Uterus (tissue), 3 donors: ENCODE measurements at regions not wholly inside any gene's neighbourhood (a gene's known extent, or its start where the extent isn't known, plus 50 kb on each side); places are given as distances from the start of the nearest gene placed in this dataset.

Experiments
- DNase-seq, 2 donors: peaks; one replicate each; pipeline ENCODE4 v3.0.0-alpha.2; 2019 to 2020
- H3K27ac ChIP-seq, 2 donors: fragments of 200-600 bp; sonication (generic); 1 replicate in 1 of 2; 2 replicates in 1 of 2; pipeline ENCODE4 v1.5.1; 2016 to 2018
- H3K27me3 ChIP-seq, 2 donors: fragments of 200-600 bp; sonication (generic); one replicate each; pipeline ENCODE4 v1.5.1; 2018 to 2019; ENCODE audit warnings: control low read depth in 1 of 2
- H3K36me3 ChIP-seq, 2 donors: fragments of 200-600 bp; sonication (generic); one replicate each; pipeline ENCODE4 v1.5.1; 2019; ENCODE audit warnings: control low read depth in 1 of 2
- H3K4me1 ChIP-seq, 2 donors: fragments of 200-600 bp; sonication (generic); one replicate each; pipeline ENCODE4 v1.5.1; 2018 to 2019; ENCODE audit warnings: control low read depth in 1 of 2
- H3K4me3 ChIP-seq, 2 donors: fragments of 200-600 bp; sonication (generic); 1 replicate in 1 of 2; 2 replicates in 1 of 2; pipeline ENCODE4 v1.5.1; 2018 to 2019; ENCODE audit warnings: mild to moderate bottlenecking in 1 of 2
- H3K9me3 ChIP-seq, 2 donors: fragments of 200-600 bp; sonication (generic); one replicate each; pipeline ENCODE4 v1.5.1; 2019; ENCODE audit warnings: control low read depth in 1 of 2
- POLR2A ChIP-seq, 2 donors: fragments of 450-650 bp; IDR thresholded peaks; one replicate each; pipeline ENCODE4 v1.6.1; 2016; ENCODE audit warnings: antibody characterized with exemption in 2 of 2, mild to moderate bottlenecking in 1 of 2, moderate library complexity in 1 of 2
- intact Hi-C: fragments of 100-400 bp; cut with DNase I; formaldehyde crosslinking; loops from one replicate; pipeline ENCODE4 v1.15.1; 2023; ENCODE audit warnings: low total_unique reads
- TF ChIP-seq, protein P1 (sequence below), 4 experiments: fragments of 200-600 bp in 2 of 4; fragments of 450-650 bp in 2 of 4; sonication (generic) in 2 of 4; IDR thresholded peaks; one replicate each; pipeline ENCODE4 v1.5.1; 2016 to 2019; ENCODE audit warnings: antibody characterized with exemption in 4 of 4, mild to moderate bottlenecking in 2 of 4, moderate library complexity in 1 of 4
- donor health status: DM: yes; HTN: yes; CAD: no.

GRCh38 chr12:83920821-83921547 is 991.6 kb downstream of the SLC6A15 start:
- Histone ChIP-seq H3K4me3 (no peak overlapping the region), H3K4me1 (no peaks in the 10 kb centered on the region), H3K27me3 (no peaks in the 10 kb centered on the region), H3K9me3 (no peaks in the 10 kb centered on the region), H3K36me3 (no peaks in the 10 kb centered on the region), H3K27ac (no peak overlapping the region)
- TF ChIP-seq, protein P1, sequence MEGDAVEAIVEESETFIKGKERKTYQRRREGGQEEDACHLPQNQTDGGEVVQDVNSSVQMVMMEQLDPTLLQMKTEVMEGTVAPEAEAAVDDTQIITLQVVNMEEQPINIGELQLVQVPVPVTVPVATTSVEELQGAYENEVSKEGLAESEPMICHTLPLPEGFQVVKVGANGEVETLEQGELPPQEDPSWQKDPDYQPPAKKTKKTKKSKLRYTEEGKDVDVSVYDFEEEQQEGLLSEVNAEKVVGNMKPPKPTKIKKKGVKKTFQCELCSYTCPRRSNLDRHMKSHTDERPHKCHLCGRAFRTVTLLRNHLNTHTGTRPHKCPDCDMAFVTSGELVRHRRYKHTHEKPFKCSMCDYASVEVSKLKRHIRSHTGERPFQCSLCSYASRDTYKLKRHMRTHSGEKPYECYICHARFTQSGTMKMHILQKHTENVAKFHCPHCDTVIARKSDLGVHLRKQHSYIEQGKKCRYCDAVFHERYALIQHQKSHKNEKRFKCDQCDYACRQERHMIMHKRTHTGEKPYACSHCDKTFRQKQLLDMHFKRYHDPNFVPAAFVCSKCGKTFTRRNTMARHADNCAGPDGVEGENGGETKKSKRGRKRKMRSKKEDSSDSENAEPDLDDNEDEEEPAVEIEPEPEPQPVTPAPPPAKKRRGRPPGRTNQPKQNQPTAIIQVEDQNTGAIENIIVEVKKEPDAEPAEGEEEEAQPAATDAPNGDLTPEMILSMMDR (IDR thresholded peaks at IDR 0.05), result no peak
- TF ChIP-seq POLR2A (IDR thresholded peaks at IDR 0.05), result no peak
- intact Hi-C loops, result no loop called here
- no peak for DNase-seq

- Histone ChIP-seq H3K4me3 (no peak overlapping the region), H3K9me3 (no peaks in the 10 kb centered on the region), H3K4me1 (no peaks in the 10 kb centered on the region), H3K27me3 (no peaks in the 10 kb centered on the region), H3K27ac (no peak overlapping the region), H3K36me3 (no peaks in the 10 kb centered on the region)
- TF ChIP-seq, protein P1 (IDR thresholded peaks at IDR 0.05), result no peak
- TF ChIP-seq POLR2A (IDR thresholded peaks at IDR 0.05), result no peak
- intact Hi-C loops, result no loop called here
- no peak for DNase-seq
These were observed 993.5 kb downstream of the SLC6A15 start for GRCh38 chr12:83919081-83919480.

GRCh38 chr12:83904175-83904574 is 1008.4 kb downstream of the SLC6A15 start:
- intact Hi-C loops, result no loop called here
- Histone ChIP-seq H3K4me1 (no peaks in the 10 kb centered on the region), H3K27ac (no peak overlapping the region), H3K4me3 (no peak overlapping the region), H3K9me3 (no peaks in the 10 kb centered on the region), H3K27me3 (no peaks in the 10 kb centered on the region), H3K36me3 (no peaks in the 10 kb centered on the region)
- DNase-seq, result no peak
- TF ChIP-seq, protein P1 (IDR thresholded peaks at IDR 0.05), result no peak
- no peak for TF ChIP-seq POLR2A (IDR thresholded peaks at IDR 0.05)

GRCh38 chr12:83896416-83896815 is 1016.2 kb downstream of the SLC6A15 start:
- no peak for DNase-seq
- intact Hi-C loops, result no loop called here

GRCh38 chr12:83893101-83893500 is 1019.5 kb downstream of the SLC6A15 start:
- no peaks in the 10 kb centered on the region for H3K4me1 ChIP-seq
- intact Hi-C loops, result no loop called here

More at GRCh38 chr12:83896416-83896815, 1016.2 kb downstream of the SLC6A15 start:
- no peaks in the 10 kb centered on the region for H3K27me3 ChIP-seq
- no peak overlapping the region for H3K4me3 ChIP-seq
- no peaks in the 10 kb centered on the region for H3K36me3 ChIP-seq
- no peaks in the 10 kb centered on the region for H3K4me1 ChIP-seq
- no peak for TF ChIP-seq POLR2A (IDR thresholded peaks at IDR 0.05)
- TF ChIP-seq, protein P1 (IDR thresholded peaks at IDR 0.05), result no peak
- H3K27ac ChIP-seq, result no peak overlapping the region
- no peaks in the 10 kb centered on the region for H3K9me3 ChIP-seq

More at GRCh38 chr12:83893101-83893500, 1019.5 kb downstream of the SLC6A15 start:
- no peak for DNase-seq
- Histone ChIP-seq H3K4me3 (no peak overlapping the region), H3K36me3 (no peaks in the 10 kb centered on the region), H3K9me3 (no peaks in the 10 kb centered on the region), H3K27ac (no peak overlapping the region), H3K27me3 (no peaks in the 10 kb centered on the region)
- no peak for TF ChIP-seq POLR2A (IDR thresholded peaks at IDR 0.05)
- TF ChIP-seq, protein P1 (IDR thresholded peaks at IDR 0.05), result no peak
